Lung (tissue), 11 donors: ENCODE measurements at regions not wholly inside any gene's neighbourhood (a gene's known extent, or its start where the extent isn't known, plus 50 kb on each side); places are given as distances from the start of the nearest gene placed in this dataset.

Source experiments
- ATAC-seq: fragments of 200-7000 bp; cut with Tn5 transposase; one replicate; pipeline ENCODE4 v1.9.1; 2020; ENCODE audit warnings: moderate number of reproducible peaks; ENCODE audit not compliant: insufficient read depth, low FRiP score
- DNase-seq, 3 donors: peaks; one replicate each; pipeline ENCODE4 v3.0.0-alpha.2; 2013 to 2017
- H3K27ac ChIP-seq, 2 donors: one replicate each; pipeline ENCODE4 v1.5.1; 2013; ENCODE audit warnings: mild to moderate bottlenecking in 2 of 2, moderate library complexity in 2 of 2, control low read depth in 1 of 2, inconsistent platforms in 1 of 2, low read depth in 1 of 2, low read length in 1 of 2
- H3K27me3 ChIP-seq, 3 donors: one replicate each; pipeline ENCODE4 v1.5.1; 2013; ENCODE audit warnings: low read length in 2 of 3; ENCODE audit not compliant: control insufficient read depth in 3 of 3, insufficient read depth in 3 of 3
- H3K36me3 ChIP-seq, 4 donors: one replicate each; pipeline ENCODE4 v1.5.1; 2013; ENCODE audit warnings: low read length in 4 of 4, mild to moderate bottlenecking in 1 of 4, moderate library complexity in 1 of 4; ENCODE audit not compliant: control insufficient read depth in 4 of 4, insufficient read depth in 4 of 4
- H3K4me1 ChIP-seq, 5 donors: one replicate each; pipeline ENCODE4 v1.5.1; 2013; ENCODE audit warnings: low read length in 5 of 5, mild to moderate bottlenecking in 2 of 5, moderate library complexity in 1 of 5; ENCODE audit not compliant: control insufficient read depth in 5 of 5, insufficient read depth in 5 of 5
- H3K4me3 ChIP-seq: one replicate; pipeline ENCODE4 v1.5.1; 2013; ENCODE audit warnings: mild to moderate bottlenecking, control low read depth, moderate library complexity
- H3K9ac ChIP-seq, 2 donors: one replicate each; pipeline ENCODE4 v1.5.1; 2013; ENCODE audit warnings: low read length in 2 of 2, control low read depth in 1 of 2; ENCODE audit not compliant: insufficient read depth in 1 of 2
- H3K9me3 ChIP-seq, 4 donors: one replicate each; pipeline ENCODE4 v1.5.1; 2013; ENCODE audit warnings: low read length in 3 of 4, mild to moderate bottlenecking in 1 of 4, moderate library complexity in 1 of 4; ENCODE audit not compliant: control insufficient read depth in 4 of 4, insufficient read depth in 3 of 4
- CTCF ChIP-seq: IDR thresholded peaks from 2 replicates; pipeline ENCODE4 v1.5.1; 2012; ENCODE audit warnings: mild to moderate bottlenecking; ENCODE audit errors: control extremely low read depth, extremely low read depth
- WGBS, 2 donors: extraction: QIAGEN DNeasy Blood & Tissue Kit; methylation state at CpG; one replicate each; pipeline ENCODE4 v1.1.7; 2013; 5-methylcytosine and 5-hydroxymethylcytosine counted together
- donor health status: control.
- donor health status: control.
- donor health status: Bipolar disorder and iron deficiency.
- donor health status: healthy.
- donor health status: DM: yes; HTN: yes; CAD: no.

DNA sequence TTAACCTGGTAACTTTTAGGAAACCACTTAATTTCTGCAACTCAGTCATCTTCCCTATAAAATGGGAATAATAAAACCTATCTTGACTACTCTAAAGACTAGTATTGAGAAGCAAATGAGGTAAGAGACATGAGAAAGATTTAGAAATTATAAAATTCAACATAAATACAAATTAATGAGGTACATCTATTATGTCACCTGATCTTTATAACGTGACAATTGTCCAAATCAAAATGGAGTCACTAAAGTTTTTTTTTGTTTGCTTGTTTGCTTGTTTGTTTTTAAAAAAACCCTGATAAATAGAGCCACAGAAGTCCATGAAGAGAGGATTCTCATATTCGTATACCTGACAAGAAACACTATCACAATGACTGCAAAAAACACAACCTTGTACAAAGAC is 242.8 kb downstream of the LRRN1 start:
- H3K27ac ChIP-seq: no peak overlapping the region
- no peak overlapping the region for H3K9ac ChIP-seq
- DNase-seq (no peak), ATAC-seq (no peak)
- H3K4me3 ChIP-seq: no peak overlapping the region
- no peaks in the 10 kb centered on the region for H3K4me1 ChIP-seq
- no peaks in the 10 kb centered on the region for H3K9me3 ChIP-seq
- no peaks in the 10 kb centered on the region for H3K27me3 ChIP-seq
- no peaks in the 10 kb centered on the region for H3K36me3 ChIP-seq
- 91 to 92% methylated on average over 2 of the region's 2 CpGs for WGBS, 2 donors
- no peak for TF ChIP-seq CTCF

DNA sequence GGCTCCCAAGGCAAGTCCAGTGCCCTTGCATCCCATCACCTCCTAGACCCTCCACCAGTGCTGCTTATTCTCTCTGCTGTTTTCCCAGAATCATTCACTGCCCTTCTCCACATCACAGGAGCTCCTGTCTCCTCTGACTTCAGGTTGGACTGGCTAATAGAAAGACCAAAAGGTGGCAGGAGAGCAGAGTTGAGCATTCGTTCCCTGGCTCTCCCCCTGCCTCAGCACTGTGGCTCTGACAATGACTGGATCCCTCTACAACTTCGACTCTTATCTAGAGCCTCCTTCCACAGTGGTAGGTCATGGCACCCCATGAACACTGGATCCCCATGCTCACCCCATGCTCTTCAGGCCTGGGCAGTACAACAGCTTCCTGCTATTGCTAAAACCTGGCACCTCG is 243.6 kb downstream of the LRRN1 start:
- Histone ChIP-seq H3K27ac (no peak overlapping the region), H3K27me3 (no peaks in the 10 kb centered on the region), H3K9me3 (no peaks in the 10 kb centered on the region), H3K4me1 (no peaks in the 10 kb centered on the region), H3K9ac (no peak overlapping the region), H3K36me3 (no peaks in the 10 kb centered on the region), H3K4me3 (no peak overlapping the region)
- no peak for TF ChIP-seq CTCF
- 73 to 83% methylated on average over 3 of the region's 3 CpGs for WGBS, 2 donors
- DNase-seq (no peak), ATAC-seq (no peak)

- ATAC-seq: no peak
- Histone ChIP-seq H3K36me3 (no peaks in the 10 kb centered on the region), H3K4me1 (no peaks in the 10 kb centered on the region), H3K9ac (no peak overlapping the region), H3K27me3 (no peaks in the 10 kb centered on the region), H3K9me3 (no peaks in the 10 kb centered on the region), H3K4me3 (no peak overlapping the region), H3K27ac (no peak overlapping the region)
- no peak for DNase-seq
- no peak for TF ChIP-seq CTCF
- WGBS, 2 donors: 72 to 93% methylated on average over 2 of the region's 2 CpGs
These were observed 244.8 kb downstream of the LRRN1 start for GRCh38 chr3:4043867-4044575.

GRCh38 chr3:4044619-4045018 is 245.4 kb downstream of the LRRN1 start:
- ATAC-seq (no peak), DNase-seq (no peak)
- H3K9me3 ChIP-seq: no peaks in the 10 kb centered on the region
- no peaks in the 10 kb centered on the region for H3K4me1 ChIP-seq
- H3K9ac ChIP-seq: no peak overlapping the region
- 92 to 94% methylated on average over 2 of the region's 2 CpGs for WGBS, 2 donors
- no peaks in the 10 kb centered on the region for H3K36me3 ChIP-seq
- H3K4me3 ChIP-seq: no peak overlapping the region
- no peak overlapping the region for H3K27ac ChIP-seq
- H3K27me3 ChIP-seq: no peaks in the 10 kb centered on the region
- no peak for TF ChIP-seq CTCF
